H1 (cell line): ENCODE measurements at regions not wholly inside any gene's neighbourhood (a gene's known extent, or its start where the extent isn't known, plus 50 kb on each side); places are given as distances from the start of the nearest gene placed in this dataset.

Experiments used
- CHD7 ChIP-seq: fragments of 300-600 bp; sonication (generic); IDR thresholded peaks from 2 replicates; pipeline ENCODE4 v1.7.1; 2012; ENCODE audit warnings: low read length, moderate library complexity, mild to moderate bottlenecking, inconsistent platforms; ENCODE audit not compliant: insufficient replicate concordance
- TCF12 ChIP-seq: IDR thresholded peaks from 2 replicates; pipeline ENCODE4 v1.6.1; 2011; ENCODE audit warnings: low read depth, mild to moderate bottlenecking, low read length

GRCh38 chr7:35487841-35488240 is 207.1 kb downstream of the HERPUD2 start (continued):
- TF ChIP-seq CHD7 (no peak), TCF12 (no peak)
